ENCODE measurements at regions not wholly inside any gene's neighbourhood (a gene's known extent, or its start where the extent isn't known, plus 50 kb on each side); places are given as distances from the start of the nearest gene placed in this dataset.

DNA sequence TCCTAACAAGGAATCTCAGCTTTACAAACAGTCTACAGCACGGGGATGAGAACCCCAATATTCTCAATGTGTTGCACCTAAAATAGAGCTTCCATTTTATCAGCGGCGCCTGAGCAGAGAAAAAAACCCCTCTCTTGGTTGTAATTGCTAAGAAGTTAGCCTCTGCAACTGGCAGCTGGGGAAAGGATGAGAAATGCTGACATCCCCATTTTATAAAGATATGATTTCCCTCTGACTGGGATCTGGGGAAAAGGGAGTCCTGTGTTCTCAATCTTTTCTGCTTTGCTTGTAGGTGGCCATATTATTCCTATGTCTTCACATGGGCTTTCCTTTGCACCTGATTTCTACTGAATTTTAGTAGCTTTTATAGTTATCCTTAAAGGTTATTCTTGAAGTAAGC is 981.4 kb upstream of the DDX18 start:
- TF ChIP-seq, protein P1, sequence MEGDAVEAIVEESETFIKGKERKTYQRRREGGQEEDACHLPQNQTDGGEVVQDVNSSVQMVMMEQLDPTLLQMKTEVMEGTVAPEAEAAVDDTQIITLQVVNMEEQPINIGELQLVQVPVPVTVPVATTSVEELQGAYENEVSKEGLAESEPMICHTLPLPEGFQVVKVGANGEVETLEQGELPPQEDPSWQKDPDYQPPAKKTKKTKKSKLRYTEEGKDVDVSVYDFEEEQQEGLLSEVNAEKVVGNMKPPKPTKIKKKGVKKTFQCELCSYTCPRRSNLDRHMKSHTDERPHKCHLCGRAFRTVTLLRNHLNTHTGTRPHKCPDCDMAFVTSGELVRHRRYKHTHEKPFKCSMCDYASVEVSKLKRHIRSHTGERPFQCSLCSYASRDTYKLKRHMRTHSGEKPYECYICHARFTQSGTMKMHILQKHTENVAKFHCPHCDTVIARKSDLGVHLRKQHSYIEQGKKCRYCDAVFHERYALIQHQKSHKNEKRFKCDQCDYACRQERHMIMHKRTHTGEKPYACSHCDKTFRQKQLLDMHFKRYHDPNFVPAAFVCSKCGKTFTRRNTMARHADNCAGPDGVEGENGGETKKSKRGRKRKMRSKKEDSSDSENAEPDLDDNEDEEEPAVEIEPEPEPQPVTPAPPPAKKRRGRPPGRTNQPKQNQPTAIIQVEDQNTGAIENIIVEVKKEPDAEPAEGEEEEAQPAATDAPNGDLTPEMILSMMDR (conservative IDR thresholded peaks at IDR 0.05; ENCODE audit: low read length), result no peak
- TF ChIP-seq EZH2phosphoT487 (IDR thresholded peaks at IDR 0.05; ENCODE audit: borderline replicate concordance, low read depth, low read length), result no peak
